ENCODE measurements at regions not wholly inside any gene's neighbourhood (a gene's known extent, or its start where the extent isn't known, plus 50 kb on each side); places are given as distances from the start of the nearest gene placed in this dataset.
"Not testable (repeated sequence)": the region's sequence is repeated elsewhere in the genome, so short reads cannot be mapped to it uniquely, and the experiment has no call there.

DNA sequence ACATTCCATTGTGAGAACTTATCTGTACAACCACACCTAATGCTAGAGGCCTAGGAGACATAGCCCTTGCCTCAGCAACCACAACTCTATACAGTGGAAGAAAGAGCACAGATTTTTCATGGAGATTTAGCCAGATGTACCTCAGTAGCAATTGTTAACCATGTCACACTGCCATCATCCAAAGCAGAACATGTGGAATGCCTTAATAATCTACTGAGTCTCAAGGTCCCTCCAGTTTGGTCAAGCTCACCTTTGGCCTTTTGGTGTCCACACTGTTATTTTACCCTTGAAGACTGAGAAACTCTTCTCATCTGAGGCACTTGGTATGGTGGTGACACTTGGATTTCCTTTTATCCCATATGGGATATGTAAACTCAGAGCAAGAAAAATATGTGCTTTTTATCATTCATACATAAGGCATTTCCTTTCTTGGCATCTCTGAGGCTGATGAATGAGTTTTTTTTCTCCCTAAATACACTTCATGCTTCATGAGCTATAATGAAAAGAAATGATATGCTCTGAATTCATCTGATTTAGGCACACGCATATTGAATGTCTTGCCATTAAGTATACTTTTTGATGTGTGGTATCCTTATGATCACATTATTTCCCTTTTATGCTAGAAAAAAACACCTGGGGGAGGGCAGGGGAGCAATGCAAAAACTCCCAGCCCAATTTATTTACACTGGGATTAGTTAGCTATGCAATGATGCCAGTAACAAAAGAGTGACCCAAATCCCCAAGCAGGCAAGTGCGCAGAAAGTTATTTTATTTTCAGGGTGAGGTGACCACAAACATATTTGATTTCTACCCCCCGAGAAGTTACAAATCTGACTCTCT is 63.3 kb upstream of the ME3 start:
- Mint-ChIP-seq H3K36me3 (no peaks in the 10 kb centered on the region), H3K4me1 (no peaks in the 10 kb centered on the region), H3K4me3 (no peak overlapping the region), H3K27me3 (no peaks in the 10 kb centered on the region), H3K9me3 (no peaks in the 10 kb centered on the region), H3K27ac (no peak overlapping the region)
- ATAC-seq, result no peak

DNA sequence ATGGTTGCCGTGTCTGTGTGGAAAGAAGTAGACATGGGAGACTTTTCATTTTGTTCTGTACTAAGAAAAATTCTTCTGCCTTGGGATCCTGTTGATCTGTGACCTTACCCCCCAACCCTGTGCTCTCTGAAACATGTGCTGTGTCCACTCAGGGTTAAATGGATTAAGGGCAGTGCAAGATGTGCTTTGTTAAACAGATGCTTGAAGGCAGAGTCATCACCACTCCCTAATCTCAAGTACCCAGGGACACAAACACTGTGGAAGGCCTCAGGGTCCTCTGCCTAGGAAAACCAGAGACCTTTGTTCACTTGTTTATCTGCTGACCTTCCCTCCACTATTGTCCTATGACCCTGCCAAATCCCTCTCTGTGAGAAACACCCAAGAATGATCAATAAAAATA is 60.3 kb upstream of the ME3 start:
- H3K36me3 Mint-ChIP-seq, H3K4me1 Mint-ChIP-seq, H3K27me3 Mint-ChIP-seq, H3K9me3 Mint-ChIP-seq, H3K27ac Mint-ChIP-seq, H3K4me3 Mint-ChIP-seq, ATAC-seq: not testable (repeated sequence)

DNA sequence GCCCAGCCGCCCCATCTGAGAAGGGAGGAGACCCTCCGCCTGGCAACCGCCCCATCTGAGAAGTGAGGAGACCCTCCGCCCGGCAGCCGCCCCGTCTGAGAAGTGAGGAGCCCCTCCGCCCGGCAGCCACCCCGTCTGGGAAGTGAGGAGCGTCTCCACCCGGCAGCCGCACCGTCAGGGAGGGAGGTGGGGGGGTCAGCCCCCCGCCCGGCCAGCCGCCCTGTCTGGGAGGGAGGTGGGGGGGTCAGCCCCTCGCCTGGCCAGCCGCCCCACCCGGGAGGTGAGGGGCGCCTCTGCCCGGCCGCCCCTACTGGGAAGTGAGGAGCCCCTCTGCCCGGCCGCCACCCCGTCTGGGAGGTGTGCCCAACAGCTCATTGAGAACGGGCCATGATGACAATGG is 59.9 kb upstream of the ME3 start:
- not testable (repeated sequence) for H3K36me3 Mint-ChIP-seq, H3K4me1 Mint-ChIP-seq, H3K9me3 Mint-ChIP-seq, H3K27me3 Mint-ChIP-seq, ATAC-seq, H3K27ac Mint-ChIP-seq, H3K4me3 Mint-ChIP-seq

DNA sequence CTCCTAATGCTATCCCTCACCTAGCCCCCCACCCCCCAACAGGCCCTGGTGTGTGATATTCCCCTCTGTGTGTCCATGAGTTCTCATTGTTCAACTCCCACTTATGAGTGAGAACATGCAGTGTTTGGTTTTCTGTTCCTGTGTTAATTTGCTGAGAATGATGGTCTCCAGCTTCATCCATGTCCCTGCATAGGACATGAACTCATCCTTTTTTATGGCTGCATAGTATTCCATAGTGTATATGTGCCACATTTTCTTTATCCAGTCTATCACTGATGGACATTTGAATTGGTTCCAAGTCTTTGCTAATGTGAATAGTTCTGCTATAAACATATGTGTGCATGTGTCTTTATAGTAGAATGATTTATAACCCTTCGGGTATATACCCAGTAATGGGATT is 57.2 kb upstream of the ME3 start:
- H3K27me3 Mint-ChIP-seq, H3K4me3 Mint-ChIP-seq, H3K27ac Mint-ChIP-seq, H3K4me1 Mint-ChIP-seq, H3K9me3 Mint-ChIP-seq, ATAC-seq, H3K36me3 Mint-ChIP-seq: not testable (repeated sequence)

DNA sequence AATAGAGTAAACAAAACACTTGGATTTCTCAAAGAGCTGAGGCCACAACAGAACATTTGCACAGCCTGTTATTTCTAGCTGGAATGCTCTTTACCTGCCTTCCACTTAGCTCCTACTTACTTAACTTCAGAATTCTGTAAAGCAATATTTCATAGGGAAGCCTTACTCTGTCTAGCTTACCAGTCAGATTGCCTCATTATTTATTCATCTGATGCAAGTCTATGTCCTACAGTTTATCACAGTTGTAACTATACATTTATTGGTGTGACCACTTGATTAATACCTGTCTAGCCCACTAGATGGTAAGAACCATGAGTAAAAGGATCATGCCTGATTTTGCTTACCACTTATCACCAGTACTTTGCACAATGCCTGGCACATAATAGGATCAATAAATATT is 56.1 kb upstream of the ME3 start:
- H3K27ac Mint-ChIP-seq, result no peak overlapping the region
- no peaks in the 10 kb centered on the region for H3K4me1 Mint-ChIP-seq
- no peak for ATAC-seq
- peaks cover 8% of the 10 kb centered on the region for H3K9me3 Mint-ChIP-seq
- H3K4me3 Mint-ChIP-seq, result no peak overlapping the region
- no peaks in the 10 kb centered on the region for H3K27me3 Mint-ChIP-seq
- H3K36me3 Mint-ChIP-seq, result no peaks in the 10 kb centered on the region

DNA sequence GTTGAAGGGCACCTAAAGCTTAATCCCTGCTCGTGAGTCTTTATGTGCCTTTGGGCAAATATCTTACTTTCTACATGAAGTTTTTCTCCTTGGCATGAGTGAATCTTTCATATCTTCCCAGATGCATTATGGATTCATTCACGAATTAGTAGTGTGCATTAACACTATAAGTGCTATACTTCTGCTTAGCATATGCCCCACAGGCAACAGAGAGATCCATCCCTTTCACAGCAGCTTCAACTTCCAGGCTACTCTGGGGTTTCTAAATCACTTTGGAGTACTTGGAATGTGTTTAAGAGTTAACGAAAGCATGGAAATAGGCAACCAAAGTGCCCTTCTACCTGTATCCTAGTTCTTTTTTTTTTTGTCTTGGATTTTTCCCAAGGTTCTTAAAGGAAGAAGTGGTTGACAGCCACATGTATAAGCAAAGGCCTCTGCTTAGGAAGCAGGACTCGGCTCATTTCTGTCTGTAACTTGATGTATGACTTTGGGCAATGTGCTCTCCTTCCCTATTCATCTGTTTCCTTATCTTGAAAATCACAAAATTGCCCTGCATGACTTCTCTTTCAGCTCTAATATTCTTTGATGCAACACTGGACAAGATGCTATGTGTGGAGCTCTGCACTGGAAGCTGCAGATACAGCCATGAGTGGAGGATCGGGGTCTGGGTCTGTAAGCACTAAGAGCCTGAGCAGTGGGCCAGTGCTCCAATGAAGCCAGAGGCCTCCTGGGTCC is 54.5 kb upstream of the ME3 start:
- Mint-ChIP-seq H3K36me3 (no peaks in the 10 kb centered on the region), H3K9me3 (peaks cover 13% of the 10 kb centered on the region), H3K27ac (no peak overlapping the region), H3K4me3 (no peak overlapping the region), H3K4me1 (no peaks in the 10 kb centered on the region), H3K27me3 (no peaks in the 10 kb centered on the region)
- no peak for ATAC-seq

DNA sequence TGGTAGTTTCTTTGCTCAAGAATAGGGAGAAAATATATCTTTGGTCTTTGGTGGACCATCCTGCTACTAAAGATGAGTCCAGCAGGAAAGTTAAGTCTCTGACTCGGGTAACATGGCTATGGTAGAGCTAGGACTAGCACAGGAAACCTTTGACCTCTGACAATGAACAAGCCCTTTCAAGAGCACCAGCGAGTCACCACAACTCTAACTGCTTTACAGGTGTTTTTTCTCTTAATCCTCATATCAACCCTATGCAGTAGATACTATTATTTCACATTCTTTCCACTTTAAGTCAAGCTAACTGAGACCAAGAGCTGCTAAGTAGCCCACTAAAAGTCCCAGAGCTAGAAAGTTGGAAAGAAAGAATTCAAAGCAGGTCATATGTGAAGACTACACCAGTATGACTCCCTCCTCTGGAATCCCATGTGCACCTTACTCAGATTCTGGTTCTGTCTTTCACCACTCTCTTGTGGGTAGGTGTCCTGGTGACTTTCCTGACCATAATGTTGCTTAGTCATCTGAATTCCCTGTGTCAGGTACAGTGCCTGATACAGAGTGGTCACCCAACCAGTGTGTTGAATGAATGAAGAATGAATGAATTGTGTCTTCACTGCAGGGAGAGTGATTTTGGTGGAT is 53.8 kb upstream of the ME3 start:
- Mint-ChIP-seq H3K27me3 (no peaks in the 10 kb centered on the region), H3K27ac (no peak overlapping the region), H3K4me3 (no peak overlapping the region), H3K9me3 (peaks cover 13% of the 10 kb centered on the region), H3K36me3 (no peaks in the 10 kb centered on the region), H3K4me1 (no peaks in the 10 kb centered on the region)
- no peak for ATAC-seq

DNA sequence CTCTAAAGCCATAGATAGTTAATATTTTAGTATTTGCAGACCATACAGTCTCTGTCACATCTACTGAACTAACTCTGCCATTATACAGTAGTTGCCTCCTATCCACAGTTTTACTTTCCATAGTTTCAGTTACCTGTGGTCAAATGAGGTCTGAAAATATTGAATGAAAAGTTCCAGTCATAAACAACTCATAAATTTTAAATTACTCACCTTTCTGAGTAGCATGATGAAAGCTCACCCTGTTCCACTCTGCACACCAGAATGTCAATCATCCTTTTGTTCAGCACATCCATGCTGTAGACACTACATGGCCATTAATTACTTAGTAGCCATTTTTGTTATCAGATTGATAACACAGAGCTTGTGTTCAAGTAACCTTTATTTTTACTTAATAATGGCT is 51.7 kb upstream of the ME3 start:
- Mint-ChIP-seq H3K27ac (no peak overlapping the region), H3K9me3 (peaks cover 8% of the 10 kb centered on the region), H3K36me3 (no peaks in the 10 kb centered on the region), H3K4me1 (no peaks in the 10 kb centered on the region), H3K27me3 (no peaks in the 10 kb centered on the region), H3K4me3 (no peak overlapping the region)
- ATAC-seq, result no peak

DNA sequence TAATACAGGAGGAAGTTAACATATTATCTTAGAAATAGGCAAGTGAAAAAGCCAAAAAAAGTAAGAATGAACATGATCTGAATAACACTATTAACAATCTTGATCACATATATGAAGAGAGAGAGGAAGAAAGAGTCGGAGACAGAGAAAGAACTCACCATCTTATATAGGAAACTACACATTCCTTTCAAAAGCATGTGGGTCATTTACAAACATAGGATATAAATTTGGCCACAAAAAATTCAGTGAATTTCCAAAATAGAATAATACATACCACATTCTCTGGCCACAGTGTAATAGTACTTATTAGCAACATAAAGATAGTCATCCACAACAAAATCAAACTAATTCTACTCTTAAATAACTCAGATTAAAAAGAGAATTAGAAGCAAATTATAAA is 50.9 kb upstream of the ME3 start:
- Mint-ChIP-seq H3K36me3 (no peaks in the 10 kb centered on the region), H3K4me3 (no peak overlapping the region), H3K9me3 (peaks cover 11% of the 10 kb centered on the region), H3K4me1 (no peaks in the 10 kb centered on the region), H3K27ac (no peak overlapping the region), H3K27me3 (no peaks in the 10 kb centered on the region)
- ATAC-seq, result no peak

DNA sequence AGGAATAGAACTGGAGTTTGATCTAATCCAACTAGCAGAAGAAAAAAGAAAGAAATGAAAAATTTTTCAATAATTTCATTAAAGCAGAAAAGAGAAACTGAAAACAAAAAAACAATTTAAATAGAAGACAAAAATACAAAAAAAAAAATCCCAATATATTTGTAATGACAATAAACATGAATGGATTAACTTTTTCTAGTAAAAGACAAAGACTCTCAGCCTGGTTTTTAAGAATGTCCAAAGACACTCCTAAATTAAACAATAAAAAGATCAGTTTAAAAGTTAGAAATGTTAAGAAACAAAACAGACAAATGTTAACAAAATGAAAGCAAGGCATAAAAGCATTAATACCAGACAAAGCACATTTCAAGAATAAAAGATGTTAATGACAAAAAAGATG is 50.3 kb upstream of the ME3 start:
- H3K4me1 Mint-ChIP-seq, result no peaks in the 10 kb centered on the region
- H3K27ac Mint-ChIP-seq, result no peak overlapping the region
- H3K9me3 Mint-ChIP-seq, result peaks cover 11% of the 10 kb centered on the region
- no peak for ATAC-seq
- no peaks in the 10 kb centered on the region for H3K36me3 Mint-ChIP-seq
- H3K4me3 Mint-ChIP-seq, result no peak overlapping the region
- no peaks in the 10 kb centered on the region for H3K27me3 Mint-ChIP-seq

Data from stimulated activated memory B cell treated with anti-CD40 and anti-IgM and Interleukin-4, amounts not matched to agents 10 μg/mL and 1 μg/mL and 100 μg/mL, for 72 hours (primary cell).